HL-60 (cell line): ENCODE measurements at regions not wholly inside any gene's neighbourhood (a gene's known extent, or its start where the extent isn't known, plus 50 kb on each side); places are given as distances from the start of the nearest gene placed in this dataset.

ENCODE experiments used
- CTCF ChIP-seq: IDR thresholded peaks from one replicate; pipeline ENCODE4 v1.5.1; 2011; ENCODE audit warnings: low read length, control low read depth, inconsistent platforms; ENCODE audit not compliant: insufficient read depth
- POLR2AphosphoS5 ChIP-seq: IDR thresholded peaks from 2 replicates; pipeline ENCODE4 v1.6.1; 2012; ENCODE audit warnings: low read depth
- TF ChIP-seq, protein P1 (sequence below): IDR thresholded peaks from 2 replicates; pipeline ENCODE4 v1.6.1; 2012; ENCODE audit warnings: low read depth; ENCODE audit not compliant: insufficient replicate concordance

DNA sequence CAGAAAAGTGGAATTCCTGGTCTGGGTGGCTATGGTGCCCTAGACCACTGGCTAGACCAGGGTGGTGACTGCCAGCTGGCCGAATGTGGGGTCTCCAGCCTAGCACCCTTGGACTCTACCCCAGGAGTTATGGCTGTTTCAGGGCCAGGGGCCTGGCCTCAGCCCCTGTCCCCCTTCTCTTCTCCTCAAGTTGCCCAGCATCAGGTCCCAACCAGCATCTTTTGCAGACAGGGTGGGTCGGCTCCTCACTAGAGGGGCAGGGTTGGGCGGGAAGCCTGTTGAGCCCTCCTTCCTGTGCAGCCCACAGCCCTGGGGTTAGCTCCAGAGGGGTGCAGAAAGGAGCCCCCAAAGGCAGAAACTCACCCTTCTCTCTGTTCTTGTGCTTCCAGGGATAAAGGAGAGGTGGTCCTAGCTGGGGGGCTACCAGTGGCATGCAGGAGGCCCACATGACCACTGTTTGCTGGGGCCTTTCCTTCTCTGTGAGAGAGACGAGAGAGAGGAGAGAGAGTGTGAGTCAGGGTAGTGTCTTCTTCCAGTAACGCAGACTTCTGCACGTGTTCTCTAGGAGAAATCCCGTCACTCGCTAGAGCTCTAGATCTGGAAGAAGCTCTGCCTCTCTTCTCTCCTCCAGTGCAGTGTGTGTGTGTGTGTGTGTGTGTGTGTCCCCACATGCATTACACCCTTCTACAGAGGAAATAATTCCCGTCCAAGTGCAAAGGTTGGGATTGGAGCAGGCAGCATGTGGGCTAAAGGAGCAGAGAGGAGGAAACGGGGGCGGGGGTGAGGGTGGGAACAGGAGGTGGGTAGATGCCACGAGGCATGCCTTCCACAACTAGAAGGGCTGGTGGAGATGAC is 209.4 kb downstream of the SEC14L1 start:
- TF ChIP-seq CTCF (no peak), POLR2AphosphoS5 (no peak)
- TF ChIP-seq, protein P1, sequence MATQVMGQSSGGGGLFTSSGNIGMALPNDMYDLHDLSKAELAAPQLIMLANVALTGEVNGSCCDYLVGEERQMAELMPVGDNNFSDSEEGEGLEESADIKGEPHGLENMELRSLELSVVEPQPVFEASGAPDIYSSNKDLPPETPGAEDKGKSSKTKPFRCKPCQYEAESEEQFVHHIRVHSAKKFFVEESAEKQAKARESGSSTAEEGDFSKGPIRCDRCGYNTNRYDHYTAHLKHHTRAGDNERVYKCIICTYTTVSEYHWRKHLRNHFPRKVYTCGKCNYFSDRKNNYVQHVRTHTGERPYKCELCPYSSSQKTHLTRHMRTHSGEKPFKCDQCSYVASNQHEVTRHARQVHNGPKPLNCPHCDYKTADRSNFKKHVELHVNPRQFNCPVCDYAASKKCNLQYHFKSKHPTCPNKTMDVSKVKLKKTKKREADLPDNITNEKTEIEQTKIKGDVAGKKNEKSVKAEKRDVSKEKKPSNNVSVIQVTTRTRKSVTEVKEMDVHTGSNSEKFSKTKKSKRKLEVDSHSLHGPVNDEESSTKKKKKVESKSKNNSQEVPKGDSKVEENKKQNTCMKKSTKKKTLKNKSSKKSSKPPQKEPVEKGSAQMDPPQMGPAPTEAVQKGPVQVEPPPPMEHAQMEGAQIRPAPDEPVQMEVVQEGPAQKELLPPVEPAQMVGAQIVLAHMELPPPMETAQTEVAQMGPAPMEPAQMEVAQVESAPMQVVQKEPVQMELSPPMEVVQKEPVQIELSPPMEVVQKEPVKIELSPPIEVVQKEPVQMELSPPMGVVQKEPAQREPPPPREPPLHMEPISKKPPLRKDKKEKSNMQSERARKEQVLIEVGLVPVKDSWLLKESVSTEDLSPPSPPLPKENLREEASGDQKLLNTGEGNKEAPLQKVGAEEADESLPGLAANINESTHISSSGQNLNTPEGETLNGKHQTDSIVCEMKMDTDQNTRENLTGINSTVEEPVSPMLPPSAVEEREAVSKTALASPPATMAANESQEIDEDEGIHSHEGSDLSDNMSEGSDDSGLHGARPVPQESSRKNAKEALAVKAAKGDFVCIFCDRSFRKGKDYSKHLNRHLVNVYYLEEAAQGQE = no peak
